ENCODE measurements at regions not wholly inside any gene's neighbourhood (a gene's known extent, or its start where the extent isn't known, plus 50 kb on each side); places are given as distances from the start of the nearest gene placed in this dataset.

GRCh38 chr20:24779131-24779530, 169.9 kb upstream of the CST7 start:
- TF ChIP-seq POLR2AphosphoS5 (IDR thresholded peaks at IDR 0.05) (no peak), EP300 (IDR thresholded peaks at IDR 0.05; ENCODE audit: low read depth) (no peak)

All from transverse colon (tissue), 3 donors.